GM12892 (cell line): ENCODE measurements at regions not wholly inside any gene's neighbourhood (a gene's known extent, or its start where the extent isn't known, plus 50 kb on each side); places are given as distances from the start of the nearest gene placed in this dataset.

Source experiments
- POLR2AphosphoS5 ChIP-seq: IDR thresholded peaks from 2 replicates; pipeline ENCODE4 v1.6.1; 2011; ENCODE audit warnings: low read depth, low read length, control low read depth
- TAF1 ChIP-seq: IDR thresholded peaks from 2 replicates; pipeline ENCODE4 v1.6.1; 2011; ENCODE audit warnings: low read depth, mild to moderate bottlenecking, control low read depth, low read length, borderline replicate concordance

DNA sequence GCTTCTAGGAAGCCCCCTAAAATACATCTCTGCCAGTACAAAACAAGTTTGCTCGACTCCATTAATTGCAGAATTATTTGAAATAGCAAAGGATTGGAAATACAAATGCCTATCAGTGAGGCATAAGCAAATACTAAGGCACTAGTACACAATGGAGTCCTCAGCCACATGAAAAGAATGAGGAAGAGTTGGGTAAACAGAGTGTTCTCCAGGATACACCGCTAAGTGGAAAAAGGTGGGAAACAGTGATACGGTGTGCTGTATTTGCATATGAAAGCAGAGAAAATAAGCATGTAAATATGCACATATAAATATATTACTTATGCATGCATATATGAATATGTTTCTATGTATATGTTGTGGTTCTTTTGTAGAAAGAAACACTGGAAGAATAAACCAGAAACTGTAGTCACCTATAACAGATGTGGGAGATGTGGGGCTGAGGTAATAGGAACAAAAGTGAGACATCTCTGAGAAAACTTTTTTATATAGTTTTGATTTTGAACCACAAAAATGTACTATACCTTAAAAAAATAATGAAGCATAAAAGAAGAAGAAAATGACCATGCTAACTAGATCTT lies 143.4 kb upstream of the MYLIP start:
- TF ChIP-seq POLR2AphosphoS5 (no peak), TAF1 (no peak)
